HL-60 (cell line): ENCODE measurements at regions not wholly inside any gene's neighbourhood (a gene's known extent, or its start where the extent isn't known, plus 50 kb on each side); places are given as distances from the start of the nearest gene placed in this dataset.

ENCODE experiments used
- CTCF ChIP-seq: IDR thresholded peaks from one replicate; pipeline ENCODE4 v1.5.1; 2011; ENCODE audit warnings: low read length, control low read depth, inconsistent platforms; ENCODE audit not compliant: insufficient read depth
- TF ChIP-seq, protein P1 (sequence below): IDR thresholded peaks from 2 replicates; pipeline ENCODE4 v1.6.1; 2012; ENCODE audit warnings: low read depth; ENCODE audit not compliant: insufficient replicate concordance

DNA sequence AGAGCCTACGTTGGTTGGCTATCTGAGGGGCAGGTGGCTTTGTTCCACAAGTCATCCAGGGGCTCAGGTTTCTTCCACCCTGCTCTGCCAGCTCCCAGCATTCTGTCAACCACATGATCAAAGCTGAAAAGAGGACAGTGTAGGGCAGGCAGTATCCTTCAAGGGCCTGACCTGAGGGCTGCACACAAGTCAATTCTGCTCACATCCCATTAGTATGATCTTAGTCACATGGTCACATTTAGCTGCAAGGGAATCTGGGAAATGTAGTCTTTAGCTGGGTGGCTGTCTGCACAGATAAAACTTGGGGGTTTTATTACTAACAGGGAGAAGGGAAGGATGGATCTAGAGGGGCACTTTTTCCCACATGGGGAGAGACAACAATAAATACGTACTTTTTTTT is 97.3 kb downstream of the SALL1 start:
- TF ChIP-seq CTCF, result no peak
- TF ChIP-seq, protein P1, sequence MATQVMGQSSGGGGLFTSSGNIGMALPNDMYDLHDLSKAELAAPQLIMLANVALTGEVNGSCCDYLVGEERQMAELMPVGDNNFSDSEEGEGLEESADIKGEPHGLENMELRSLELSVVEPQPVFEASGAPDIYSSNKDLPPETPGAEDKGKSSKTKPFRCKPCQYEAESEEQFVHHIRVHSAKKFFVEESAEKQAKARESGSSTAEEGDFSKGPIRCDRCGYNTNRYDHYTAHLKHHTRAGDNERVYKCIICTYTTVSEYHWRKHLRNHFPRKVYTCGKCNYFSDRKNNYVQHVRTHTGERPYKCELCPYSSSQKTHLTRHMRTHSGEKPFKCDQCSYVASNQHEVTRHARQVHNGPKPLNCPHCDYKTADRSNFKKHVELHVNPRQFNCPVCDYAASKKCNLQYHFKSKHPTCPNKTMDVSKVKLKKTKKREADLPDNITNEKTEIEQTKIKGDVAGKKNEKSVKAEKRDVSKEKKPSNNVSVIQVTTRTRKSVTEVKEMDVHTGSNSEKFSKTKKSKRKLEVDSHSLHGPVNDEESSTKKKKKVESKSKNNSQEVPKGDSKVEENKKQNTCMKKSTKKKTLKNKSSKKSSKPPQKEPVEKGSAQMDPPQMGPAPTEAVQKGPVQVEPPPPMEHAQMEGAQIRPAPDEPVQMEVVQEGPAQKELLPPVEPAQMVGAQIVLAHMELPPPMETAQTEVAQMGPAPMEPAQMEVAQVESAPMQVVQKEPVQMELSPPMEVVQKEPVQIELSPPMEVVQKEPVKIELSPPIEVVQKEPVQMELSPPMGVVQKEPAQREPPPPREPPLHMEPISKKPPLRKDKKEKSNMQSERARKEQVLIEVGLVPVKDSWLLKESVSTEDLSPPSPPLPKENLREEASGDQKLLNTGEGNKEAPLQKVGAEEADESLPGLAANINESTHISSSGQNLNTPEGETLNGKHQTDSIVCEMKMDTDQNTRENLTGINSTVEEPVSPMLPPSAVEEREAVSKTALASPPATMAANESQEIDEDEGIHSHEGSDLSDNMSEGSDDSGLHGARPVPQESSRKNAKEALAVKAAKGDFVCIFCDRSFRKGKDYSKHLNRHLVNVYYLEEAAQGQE, result no peak
